ENCODE measurements at regions not wholly inside any gene's neighbourhood (a gene's known extent, or its start where the extent isn't known, plus 50 kb on each side); places are given as distances from the start of the nearest gene placed in this dataset.

DNA sequence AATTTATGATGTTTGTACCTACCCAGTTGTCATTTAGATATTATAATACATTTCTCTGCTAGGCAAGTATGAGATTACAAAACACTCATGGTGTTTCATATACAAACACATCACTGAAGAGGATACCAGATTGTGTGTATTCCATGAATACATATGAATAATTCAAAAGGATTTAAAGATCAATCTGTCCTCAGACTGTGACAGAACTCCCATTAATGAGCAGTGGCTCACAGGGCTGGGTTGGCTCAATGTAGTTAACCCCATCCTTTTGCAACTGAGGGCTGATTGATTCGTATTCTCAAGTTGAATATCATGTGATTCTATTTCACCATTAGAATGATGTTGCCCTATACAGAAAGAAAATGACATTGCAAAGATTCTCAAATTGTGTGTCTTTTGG is 79.6 kb upstream of the SPANXN2 start:
- no peak overlapping the region for H3K4me3 ChIP-seq (ENCODE audit: low read depth, low read length)
- no peak for DNase-seq (ENCODE audit: low read depth)
- TF ChIP-seq, protein P1, sequence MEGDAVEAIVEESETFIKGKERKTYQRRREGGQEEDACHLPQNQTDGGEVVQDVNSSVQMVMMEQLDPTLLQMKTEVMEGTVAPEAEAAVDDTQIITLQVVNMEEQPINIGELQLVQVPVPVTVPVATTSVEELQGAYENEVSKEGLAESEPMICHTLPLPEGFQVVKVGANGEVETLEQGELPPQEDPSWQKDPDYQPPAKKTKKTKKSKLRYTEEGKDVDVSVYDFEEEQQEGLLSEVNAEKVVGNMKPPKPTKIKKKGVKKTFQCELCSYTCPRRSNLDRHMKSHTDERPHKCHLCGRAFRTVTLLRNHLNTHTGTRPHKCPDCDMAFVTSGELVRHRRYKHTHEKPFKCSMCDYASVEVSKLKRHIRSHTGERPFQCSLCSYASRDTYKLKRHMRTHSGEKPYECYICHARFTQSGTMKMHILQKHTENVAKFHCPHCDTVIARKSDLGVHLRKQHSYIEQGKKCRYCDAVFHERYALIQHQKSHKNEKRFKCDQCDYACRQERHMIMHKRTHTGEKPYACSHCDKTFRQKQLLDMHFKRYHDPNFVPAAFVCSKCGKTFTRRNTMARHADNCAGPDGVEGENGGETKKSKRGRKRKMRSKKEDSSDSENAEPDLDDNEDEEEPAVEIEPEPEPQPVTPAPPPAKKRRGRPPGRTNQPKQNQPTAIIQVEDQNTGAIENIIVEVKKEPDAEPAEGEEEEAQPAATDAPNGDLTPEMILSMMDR (conservative IDR thresholded peaks at IDR 0.05; ENCODE audit: low read depth, low read length) = no peak

DNA sequence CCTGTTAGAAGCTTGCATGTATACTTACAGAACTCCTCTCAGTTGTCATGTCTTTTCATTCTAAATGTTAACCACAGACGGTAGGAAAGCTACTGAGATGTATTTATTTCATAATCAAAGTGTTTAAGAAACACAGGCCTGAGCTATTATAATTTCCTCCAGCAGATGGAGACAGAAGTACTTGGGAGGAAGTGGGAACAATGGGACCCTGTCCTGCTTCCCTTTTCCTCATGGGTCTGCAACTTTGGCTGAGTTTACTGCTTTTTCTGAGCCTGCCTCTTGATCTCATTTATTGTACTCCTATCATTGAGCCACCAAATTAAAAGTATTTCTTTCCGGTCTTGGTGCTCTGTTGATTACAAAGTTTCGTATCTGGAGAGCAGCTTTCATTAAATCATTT is 67.7 kb upstream of the SPANXN2 start:
- TF ChIP-seq, protein P1 (conservative IDR thresholded peaks at IDR 0.05; ENCODE audit: low read depth, low read length) = peak; percentile 66
- no peak overlapping the region for H3K4me3 ChIP-seq (ENCODE audit: low read depth, low read length)
- peak; percentile 9 for DNase-seq (ENCODE audit: low read depth)

DNA sequence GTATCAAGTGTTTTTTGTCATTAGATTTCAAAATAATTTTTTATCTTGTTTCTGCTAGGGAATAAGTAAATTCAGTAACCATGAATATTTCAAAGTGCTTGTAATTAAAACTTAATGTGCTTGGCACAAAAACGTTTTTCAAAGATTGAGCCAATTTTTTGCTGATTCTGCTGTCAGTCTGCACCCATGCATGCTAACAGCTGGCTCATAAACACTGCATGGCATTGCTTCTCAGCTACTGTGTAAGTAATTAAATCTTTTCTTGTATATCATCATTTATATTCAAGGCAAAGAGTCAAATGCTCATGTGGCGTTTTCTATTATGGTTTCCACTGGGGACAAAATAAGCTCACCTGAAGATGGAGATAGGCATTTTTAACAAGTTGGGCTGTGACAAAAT is 66.8 kb upstream of the SPANXN2 start:
- H3K4me3 ChIP-seq (ENCODE audit: low read depth, low read length) = no peak overlapping the region
- TF ChIP-seq, protein P1 (conservative IDR thresholded peaks at IDR 0.05; ENCODE audit: low read depth, low read length) = no peak
- no peak for DNase-seq (ENCODE audit: low read depth)

DNA sequence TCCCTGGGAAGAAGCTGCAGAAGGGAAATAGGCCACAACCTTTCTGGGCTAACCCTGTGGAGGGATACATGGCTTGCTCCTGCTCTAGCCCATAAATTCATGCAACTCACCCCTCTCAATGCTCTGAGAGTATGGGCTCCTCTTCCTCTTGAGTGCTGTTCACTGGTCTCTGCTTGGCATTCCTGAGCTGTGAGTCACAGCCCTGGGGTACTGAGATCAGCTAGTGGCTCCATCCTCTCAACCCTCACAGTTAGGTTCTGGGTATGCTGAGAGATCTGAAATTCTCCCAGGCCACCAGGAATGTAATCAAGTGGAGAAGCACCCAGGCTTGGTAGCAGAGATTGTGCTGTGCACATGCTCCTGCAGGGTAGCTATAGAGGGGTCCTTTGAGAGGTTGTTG is 60.6 kb upstream of the SPANXN2 start:
- TF ChIP-seq, protein P1 (conservative IDR thresholded peaks at IDR 0.05; ENCODE audit: low read depth, low read length) = no peak
- peak; percentile 12 for DNase-seq (ENCODE audit: low read depth)
- H3K4me3 ChIP-seq (ENCODE audit: low read depth, low read length) = no peak overlapping the region
